Ishikawa (cell line): ENCODE measurements at regions not wholly inside any gene's neighbourhood (a gene's known extent, or its start where the extent isn't known, plus 50 kb on each side); places are given as distances from the start of the nearest gene placed in this dataset.

Experiments used
- CEBPB ChIP-seq: IDR thresholded peaks from 2 replicates; pipeline ENCODE4 v1.6.1; 2012
- CREB1 ChIP-seq: IDR thresholded peaks from 2 replicates; pipeline ENCODE4 v1.6.1; 2012; ENCODE audit warnings: low read depth
- EGR1 ChIP-seq: IDR thresholded peaks from 2 replicates; pipeline ENCODE4 v1.6.1; 2012
- EP300 ChIP-seq: IDR thresholded peaks from 2 replicates; pipeline ENCODE4 v1.6.1; 2012; ENCODE audit warnings: borderline replicate concordance
- FOXM1 ChIP-seq: IDR thresholded peaks from 2 replicates; pipeline ENCODE4 v1.6.1; 2012; ENCODE audit warnings: low read depth, borderline replicate concordance
- NFIC ChIP-seq: IDR thresholded peaks from 2 replicates; pipeline ENCODE4 v1.6.1; 2012
- RAD21 ChIP-seq: IDR thresholded peaks from 2 replicates; pipeline ENCODE4 v1.6.1; 2012; ENCODE audit warnings: low read depth
- TAF1 ChIP-seq: IDR thresholded peaks from 2 replicates; pipeline ENCODE4 v1.6.1; 2012; ENCODE audit warnings: low read depth, mild to moderate bottlenecking
- TCF12 ChIP-seq: IDR thresholded peaks from 2 replicates; pipeline ENCODE4 v1.6.1; 2012; ENCODE audit warnings: low read depth
- TEAD4 ChIP-seq: IDR thresholded peaks from 2 replicates; pipeline ENCODE4 v1.6.1; 2012
- YY1 ChIP-seq: IDR thresholded peaks from 2 replicates; pipeline ENCODE4 v1.6.1; 2012; ENCODE audit warnings: low read depth
- ZBTB7A ChIP-seq: IDR thresholded peaks from 2 replicates; pipeline ENCODE4 v1.6.1; 2012; ENCODE audit warnings: low read depth
- TF ChIP-seq, protein P1 (sequence below): IDR thresholded peaks from 2 replicates; pipeline ENCODE4 v1.6.1; 2012; ENCODE audit warnings: low read depth, mild to moderate bottlenecking
- TF ChIP-seq, protein P2 (sequence below): IDR thresholded peaks from 2 replicates; pipeline ENCODE4 v1.6.1; 2012
- TF ChIP-seq, protein P3 (sequence below): IDR thresholded peaks from 2 replicates; pipeline ENCODE4 v1.6.1; 2012

DNA sequence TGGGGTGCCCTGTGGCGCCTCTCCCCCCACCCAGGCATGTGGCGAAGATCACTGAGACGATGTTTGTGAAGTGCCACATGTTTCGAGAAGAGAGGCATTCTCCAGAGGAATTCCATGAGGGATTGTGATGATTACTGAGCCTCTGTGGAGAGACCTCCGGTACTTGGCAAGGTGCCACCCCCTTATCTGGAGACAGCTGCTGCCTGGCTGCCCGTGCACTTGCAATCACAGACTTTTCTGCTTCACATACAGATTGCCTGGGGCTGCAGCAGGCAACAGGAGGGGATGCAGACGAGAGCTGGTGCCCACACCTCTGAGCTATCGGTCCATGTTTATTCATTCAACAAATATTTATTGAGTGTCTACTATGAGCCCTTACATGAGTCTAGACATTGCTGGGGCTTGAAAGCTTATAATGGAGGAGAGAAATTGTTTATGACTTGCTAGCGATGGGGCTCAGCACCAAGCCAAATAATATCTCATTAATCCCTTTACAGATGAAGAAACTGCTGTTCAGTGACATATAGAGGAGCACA is 317.2 kb upstream of the ZFHX3 start:
- TF ChIP-seq NFIC (no peak), TEAD4 (no peak), EGR1 (no peak), EP300 (no peak)
- TF ChIP-seq, protein P1, sequence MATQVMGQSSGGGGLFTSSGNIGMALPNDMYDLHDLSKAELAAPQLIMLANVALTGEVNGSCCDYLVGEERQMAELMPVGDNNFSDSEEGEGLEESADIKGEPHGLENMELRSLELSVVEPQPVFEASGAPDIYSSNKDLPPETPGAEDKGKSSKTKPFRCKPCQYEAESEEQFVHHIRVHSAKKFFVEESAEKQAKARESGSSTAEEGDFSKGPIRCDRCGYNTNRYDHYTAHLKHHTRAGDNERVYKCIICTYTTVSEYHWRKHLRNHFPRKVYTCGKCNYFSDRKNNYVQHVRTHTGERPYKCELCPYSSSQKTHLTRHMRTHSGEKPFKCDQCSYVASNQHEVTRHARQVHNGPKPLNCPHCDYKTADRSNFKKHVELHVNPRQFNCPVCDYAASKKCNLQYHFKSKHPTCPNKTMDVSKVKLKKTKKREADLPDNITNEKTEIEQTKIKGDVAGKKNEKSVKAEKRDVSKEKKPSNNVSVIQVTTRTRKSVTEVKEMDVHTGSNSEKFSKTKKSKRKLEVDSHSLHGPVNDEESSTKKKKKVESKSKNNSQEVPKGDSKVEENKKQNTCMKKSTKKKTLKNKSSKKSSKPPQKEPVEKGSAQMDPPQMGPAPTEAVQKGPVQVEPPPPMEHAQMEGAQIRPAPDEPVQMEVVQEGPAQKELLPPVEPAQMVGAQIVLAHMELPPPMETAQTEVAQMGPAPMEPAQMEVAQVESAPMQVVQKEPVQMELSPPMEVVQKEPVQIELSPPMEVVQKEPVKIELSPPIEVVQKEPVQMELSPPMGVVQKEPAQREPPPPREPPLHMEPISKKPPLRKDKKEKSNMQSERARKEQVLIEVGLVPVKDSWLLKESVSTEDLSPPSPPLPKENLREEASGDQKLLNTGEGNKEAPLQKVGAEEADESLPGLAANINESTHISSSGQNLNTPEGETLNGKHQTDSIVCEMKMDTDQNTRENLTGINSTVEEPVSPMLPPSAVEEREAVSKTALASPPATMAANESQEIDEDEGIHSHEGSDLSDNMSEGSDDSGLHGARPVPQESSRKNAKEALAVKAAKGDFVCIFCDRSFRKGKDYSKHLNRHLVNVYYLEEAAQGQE: no peak

DNA sequence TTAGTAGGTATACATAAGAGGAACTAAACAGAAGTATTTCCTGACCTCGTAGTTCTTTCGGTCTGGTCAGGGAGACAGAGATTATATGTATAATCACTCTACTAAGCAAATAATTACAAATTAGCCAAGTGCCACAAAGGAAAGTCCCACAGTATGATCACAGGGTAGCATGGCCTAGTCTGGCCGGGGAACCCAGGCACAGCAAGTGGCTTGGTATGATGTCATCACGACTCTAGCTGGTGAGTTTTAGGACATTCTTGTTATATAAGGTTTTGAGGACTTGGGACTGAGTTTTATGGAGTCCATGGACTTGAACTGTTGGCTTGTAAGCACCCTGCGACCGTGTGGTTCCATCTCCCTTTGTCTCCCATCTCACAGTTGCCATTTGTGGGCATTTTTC is 316.5 kb upstream of the ZFHX3 start:
- TF ChIP-seq TEAD4: no peak

DNA sequence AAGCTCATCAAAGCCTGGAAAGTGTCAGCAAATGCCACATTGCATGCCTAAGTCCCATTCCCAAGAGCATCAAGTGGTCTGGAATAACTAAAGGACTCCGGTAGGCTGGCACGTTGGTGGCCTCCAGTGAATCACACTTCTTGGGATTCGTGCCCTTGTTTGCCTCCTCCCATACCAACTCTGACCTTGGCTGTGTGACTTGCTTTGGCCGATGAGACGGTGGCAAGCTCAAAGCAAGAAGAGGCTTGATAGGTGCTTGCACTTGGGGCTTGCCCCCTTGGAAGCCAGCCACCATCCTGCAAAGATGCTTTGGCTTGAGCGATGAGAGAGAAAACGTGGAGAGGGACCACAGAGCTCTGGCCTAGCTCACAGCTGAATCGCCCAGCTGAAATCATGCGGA is 313.1 kb upstream of the ZFHX3 start:
- TF ChIP-seq CREB1 (no peak), EGR1 (no peak), FOXM1 (no peak), ZBTB7A (no peak), YY1 (no peak), RAD21 (no peak), NFIC (no peak), TCF12 (no peak), TEAD4 (no peak), TAF1 (no peak), CEBPB (no peak), EP300 (no peak)
- TF ChIP-seq, protein P2, sequence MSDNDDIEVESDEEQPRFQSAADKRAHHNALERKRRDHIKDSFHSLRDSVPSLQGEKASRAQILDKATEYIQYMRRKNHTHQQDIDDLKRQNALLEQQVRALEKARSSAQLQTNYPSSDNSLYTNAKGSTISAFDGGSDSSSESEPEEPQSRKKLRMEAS: no peak
- TF ChIP-seq, protein P3, sequence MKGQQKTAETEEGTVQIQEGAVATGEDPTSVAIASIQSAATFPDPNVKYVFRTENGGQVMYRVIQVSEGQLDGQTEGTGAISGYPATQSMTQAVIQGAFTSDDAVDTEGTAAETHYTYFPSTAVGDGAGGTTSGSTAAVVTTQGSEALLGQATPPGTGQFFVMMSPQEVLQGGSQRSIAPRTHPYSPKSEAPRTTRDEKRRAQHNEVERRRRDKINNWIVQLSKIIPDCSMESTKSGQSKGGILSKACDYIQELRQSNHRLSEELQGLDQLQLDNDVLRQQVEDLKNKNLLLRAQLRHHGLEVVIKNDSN: no peak
- TF ChIP-seq, protein P1: no peak

DNA sequence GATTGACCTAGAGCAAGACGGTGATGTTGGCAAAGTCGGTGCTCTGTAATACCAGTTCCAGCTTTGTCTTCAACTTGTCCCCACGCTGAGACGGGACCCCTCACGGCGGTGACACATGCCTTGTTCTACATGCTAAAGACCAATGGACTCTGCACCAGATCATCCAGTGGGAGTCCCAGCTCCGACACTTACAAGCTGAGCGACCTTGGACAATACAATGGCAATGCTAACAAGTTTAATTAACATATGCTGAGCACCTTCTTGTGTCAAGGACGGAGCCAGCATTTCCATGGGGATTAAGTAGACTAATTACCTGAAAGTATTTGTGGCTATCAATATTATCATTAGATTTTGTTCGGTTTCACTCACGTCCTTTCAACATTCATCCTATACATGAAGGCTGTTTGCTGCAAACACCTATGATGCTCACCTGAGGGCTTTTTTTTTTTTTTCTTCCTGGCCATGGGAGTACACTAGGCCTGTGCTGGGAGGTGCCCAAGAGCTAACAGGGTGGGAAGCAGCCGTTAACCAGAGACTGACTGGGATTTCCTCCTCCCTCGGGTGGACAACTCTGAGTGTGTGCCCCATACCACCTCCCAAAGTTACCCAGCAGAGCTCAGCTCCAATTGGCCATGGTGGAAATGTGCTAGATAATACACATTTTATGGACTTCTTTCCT is 308.6 kb upstream of the ZFHX3 start:
- no peak for TF ChIP-seq ZBTB7A
- TF ChIP-seq TEAD4: no peak
- no peak for TF ChIP-seq RAD21
- TF ChIP-seq TAF1: no peak
- TF ChIP-seq, protein P2: no peak
- TF ChIP-seq FOXM1: no peak
- no peak for TF ChIP-seq CEBPB
- no peak for TF ChIP-seq CREB1
- TF ChIP-seq, protein P1: no peak
- TF ChIP-seq NFIC: no peak
- no peak for TF ChIP-seq EGR1
- no peak for TF ChIP-seq EP300
- TF ChIP-seq YY1: no peak
- TF ChIP-seq TCF12: no peak
- TF ChIP-seq, protein P3: no peak

DNA sequence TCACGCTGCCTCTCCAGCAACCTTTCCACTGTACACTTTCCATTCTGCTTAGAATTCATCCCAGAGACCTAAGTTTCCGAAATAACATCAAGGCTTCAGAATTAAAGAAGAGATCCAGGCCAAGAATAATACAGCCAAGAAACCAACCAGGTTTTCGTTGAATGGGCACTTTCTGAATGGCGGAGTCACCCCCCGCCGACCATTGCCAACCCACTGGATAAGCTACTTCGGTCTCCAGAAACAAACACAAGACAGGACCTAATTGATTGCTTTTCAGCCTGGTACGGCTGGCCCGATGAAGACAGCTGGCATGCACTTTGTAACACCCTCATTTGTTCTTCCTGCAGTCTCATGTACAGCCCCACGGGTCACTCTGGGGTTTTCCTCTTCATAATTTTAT is 308.1 kb upstream of the ZFHX3 start:
- TF ChIP-seq EP300: no peak
- no peak for TF ChIP-seq TCF12
- TF ChIP-seq CREB1: no peak
- TF ChIP-seq TAF1: no peak
- TF ChIP-seq ZBTB7A: no peak
- no peak for TF ChIP-seq EGR1
- TF ChIP-seq, protein P2: no peak
- no peak for TF ChIP-seq FOXM1
- no peak for TF ChIP-seq NFIC
- no peak for TF ChIP-seq YY1
- TF ChIP-seq, protein P3: no peak
- no peak for TF ChIP-seq TEAD4
- TF ChIP-seq RAD21: no peak
- TF ChIP-seq, protein P1: no peak
- no peak for TF ChIP-seq CEBPB
